GM23248 (cell line): ENCODE measurements at regions not wholly inside any gene's neighbourhood (a gene's known extent, or its start where the extent isn't known, plus 50 kb on each side); places are given as distances from the start of the nearest gene placed in this dataset.

ENCODE experiments used
- EZH2 ChIP-seq: fragments of 200-600 bp; sonication (generic); IDR thresholded peaks from 2 replicates; pipeline ENCODE4 v1.6.1; 2018; ENCODE audit warnings: antibody characterized with exemption, mild to moderate bottlenecking; ENCODE audit not compliant: insufficient read depth, poor library complexity, severe bottlenecking
- EZH2phosphoT487 ChIP-seq: fragments of 200-600 bp; sonication (generic); IDR thresholded peaks from 2 replicates; pipeline ENCODE4 v1.6.1; 2018; ENCODE audit warnings: antibody characterized with exemption, moderate library complexity, mild to moderate bottlenecking, low read depth; ENCODE audit not compliant: insufficient read depth

GRCh38 chr19:31772915-31773314 lies 423.7 kb upstream of the TSHZ3 start:
- TF ChIP-seq EZH2 (no peak), EZH2phosphoT487 (no peak)
